IMR-90 (cell line): ENCODE measurements at regions not wholly inside any gene's neighbourhood (a gene's known extent, or its start where the extent isn't known, plus 50 kb on each side); places are given as distances from the start of the nearest gene placed in this dataset.

Experiments used
- ATAC-seq: fragments of 200-7000 bp; cut with Tn5 transposase; 2 replicates; pipeline ENCODE4 v1.9.1; 2020; ENCODE audit warnings: low read depth, mild to moderate bottlenecking, moderate library complexity
- BruUV-seq: library from RNA; stranded (reverse); fragments of 400-500 nt; replicated peaks from 2 replicates; lab custom pipeline; 2021; lab: Mats Ljungman, UMichigan
- CTCF ChIA-PET: fragments of 300-600 bp; formaldehyde crosslinking; extraction: SDS; loops from one replicate; lab custom pipeline; 2021; ENCODE audit warnings: antibody characterized with exemption; lab: Yijun Ruan, JAX
- POLR2A ChIA-PET: fragments of 300-600 bp; sonication (Branson Sonifier 250); formaldehyde crosslinking; loops from one replicate; lab custom pipeline; 2022; ENCODE audit warnings: antibody characterized with exemption; ENCODE audit not compliant: unreplicated experiment; lab: Charles Lee
- DNase-seq: peaks from one replicate; pipeline ENCODE4 v3.0.0; 2013
- H2AFZ ChIP-seq: replicated peaks from 2 replicates; pipeline ENCODE3; 2013; ENCODE audit warnings: low read length, mild to moderate bottlenecking; ENCODE audit not compliant: poor library complexity
- H2AK5ac ChIP-seq: 2 replicates; pipeline ENCODE4 v1.6.1; 2013; ENCODE audit warnings: low read depth, low read length, inconsistent platforms
- H2AK9ac ChIP-seq: replicated peaks from 2 replicates; pipeline ENCODE3; 2013; ENCODE audit warnings: mild to moderate bottlenecking, low read depth, low read length, moderate library complexity; ENCODE audit not compliant: poor library complexity
- H2BK120ac ChIP-seq: 2 replicates; pipeline ENCODE4 v1.6.1; 2013; ENCODE audit warnings: low read depth, low read length, inconsistent platforms
- H2BK15ac ChIP-seq: 3 replicates; pipeline ENCODE4 v1.6.1; 2013; ENCODE audit warnings: low read depth, low read length, inconsistent platforms
- H2BK20ac ChIP-seq: 2 replicates; pipeline ENCODE4 v1.6.1; 2013; ENCODE audit warnings: low read depth, mild to moderate bottlenecking, inconsistent platforms, low read length, moderate library complexity
- H2BK5ac ChIP-seq: 2 replicates; pipeline ENCODE4 v1.6.1; 2013; ENCODE audit warnings: mild to moderate bottlenecking, low read depth, low read length, inconsistent platforms; ENCODE audit not compliant: poor library complexity, severe bottlenecking
- H3K14ac ChIP-seq: replicated peaks from 2 replicates; pipeline ENCODE4 v1.6.1; 2013; ENCODE audit warnings: low read depth, low read length, inconsistent platforms
- H3K18ac ChIP-seq: 2 replicates; pipeline ENCODE4 v1.6.1; 2013; ENCODE audit warnings: low read depth, low read length, control low read depth
- H3K23ac ChIP-seq: 2 replicates; pipeline ENCODE4 v1.6.1; 2013; ENCODE audit warnings: low read depth, low read length, inconsistent platforms
- H3K27ac ChIP-seq: 2 replicates; pipeline ENCODE4 v1.5.1; 2013; ENCODE audit warnings: mild to moderate bottlenecking, control low read depth, low read length; ENCODE audit not compliant: insufficient read depth
- H3K27me3 ChIP-seq: 2 replicates; pipeline ENCODE4 v1.6.1; 2013; ENCODE audit warnings: low read length; ENCODE audit not compliant: control insufficient read depth, insufficient read depth
- H3K36me3 ChIP-seq: 2 replicates; pipeline ENCODE4 v1.6.1; 2013; ENCODE audit warnings: low read length, mixed read lengths; ENCODE audit not compliant: control insufficient read depth, insufficient read depth
- H3K4ac ChIP-seq: 2 replicates; pipeline ENCODE4 v1.6.1; 2013; ENCODE audit warnings: low read depth, low read length, inconsistent platforms
- H3K4me1 ChIP-seq: 2 replicates; pipeline ENCODE4 v1.6.1; 2013; ENCODE audit warnings: low read length, mixed read lengths; ENCODE audit not compliant: control insufficient read depth, insufficient read depth
- H3K4me2 ChIP-seq: 2 replicates; pipeline ENCODE4 v1.6.1; 2013; ENCODE audit warnings: low read depth, mild to moderate bottlenecking, control low read depth, low read length, moderate library complexity
- H3K4me3 ChIP-seq: 2 replicates; pipeline ENCODE4 v1.5.1; 2013; ENCODE audit warnings: low read depth, mild to moderate bottlenecking, control low read depth, low read length, moderate library complexity; ENCODE audit not compliant: insufficient read depth
- H3K56ac ChIP-seq: 2 replicates; pipeline ENCODE4 v1.6.1; 2013; ENCODE audit warnings: low read length, inconsistent platforms; ENCODE audit not compliant: insufficient read depth; ENCODE audit errors: extremely low read depth
- H3K79me1 ChIP-seq, 2 experiments: 2 replicates each; pipeline ENCODE4 v1.6.1; 2013; ENCODE audit warnings: low read length in 2 of 2, inconsistent platforms in 1 of 2, low read depth in 1 of 2
- H3K9ac ChIP-seq: 2 replicates; pipeline ENCODE4 v1.6.1; 2013; ENCODE audit warnings: low read depth, low read length, control low read depth
- H3K9me1 ChIP-seq: 2 replicates; pipeline ENCODE4 v1.6.1; 2013; ENCODE audit warnings: low read length, inconsistent platforms; ENCODE audit not compliant: insufficient read depth
- H3K9me3 ChIP-seq: 2 replicates; pipeline ENCODE4 v1.6.1; 2013; ENCODE audit warnings: low read length; ENCODE audit not compliant: control insufficient read depth, insufficient read depth
- H4K20me1 ChIP-seq: 2 replicates; pipeline ENCODE4 v1.6.1; 2013; ENCODE audit warnings: low read length, inconsistent platforms; ENCODE audit not compliant: insufficient read depth
- H4K5ac ChIP-seq: 2 replicates; pipeline ENCODE4 v1.6.1; 2013; ENCODE audit warnings: mild to moderate bottlenecking, low read depth, low read length, control low read depth
- H4K8ac ChIP-seq, 2 experiments: 2 replicates each; pipeline ENCODE4 v1.6.1; 2013; ENCODE audit warnings: low read depth in 2 of 2, low read length in 2 of 2, control low read depth in 1 of 2, inconsistent platforms in 1 of 2
- H4K91ac ChIP-seq: 2 replicates; pipeline ENCODE4 v1.6.1; 2013; ENCODE audit warnings: low read depth, low read length, inconsistent platforms; ENCODE audit not compliant: insufficient read depth
- BHLHE40 ChIP-seq: fragments of 150-350 bp; IDR thresholded peaks from 2 replicates; pipeline ENCODE4 v1.6.1; 2016; ENCODE audit warnings: mild to moderate bottlenecking, low read depth, low read length
- CEBPB ChIP-seq: IDR thresholded peaks from 2 replicates; pipeline ENCODE4 v1.6.1; 2012; ENCODE audit warnings: low read depth, low read length, improper control_type of control experiment
- CHD1 ChIP-seq: IDR thresholded peaks from 2 replicates; pipeline ENCODE4 v1.6.1; 2012; ENCODE audit warnings: low read depth, low read length, improper control_type of control experiment
- CTCF ChIP-seq: conservative IDR thresholded peaks from 2 replicates; pipeline ENCODE4 v1.5.1; 2012; ENCODE audit warnings: mild to moderate bottlenecking, low read depth, low read length, improper control_type of control experiment
- ELK1 ChIP-seq: fragments of 150-350 bp; IDR thresholded peaks from 2 replicates; pipeline ENCODE4 v1.6.1; 2016; ENCODE audit warnings: low read depth, mild to moderate bottlenecking, low read length, moderate library complexity, borderline replicate concordance
- MAZ ChIP-seq: IDR thresholded peaks from 2 replicates; pipeline ENCODE4 v1.6.1; 2012; ENCODE audit warnings: low read depth, mild to moderate bottlenecking, low read length, improper control_type of control experiment, moderate library complexity, borderline replicate concordance
- MXI1 ChIP-seq: IDR thresholded peaks from 2 replicates; pipeline ENCODE4 v1.6.1; 2012; ENCODE audit warnings: low read depth, mild to moderate bottlenecking, low read length, moderate library complexity, borderline replicate concordance
- NFE2L2 ChIP-seq: fragments of 150-350 bp; IDR thresholded peaks from 2 replicates; pipeline ENCODE4 v1.6.1; 2016; ENCODE audit warnings: low read depth, mild to moderate bottlenecking, low read length
- POLR2A ChIP-seq: IDR thresholded peaks from 2 replicates; pipeline ENCODE4 v1.6.1; 2012; ENCODE audit warnings: mild to moderate bottlenecking, low read depth, low read length
- RAD21 ChIP-seq: IDR thresholded peaks from 2 replicates; pipeline ENCODE4 v1.6.1; 2012; ENCODE audit warnings: low read length, improper control_type of control experiment
- RCOR1 ChIP-seq: IDR thresholded peaks from 2 replicates; pipeline ENCODE4 v1.6.1; 2012; ENCODE audit warnings: mild to moderate bottlenecking, low read length, improper control_type of control experiment; ENCODE audit not compliant: insufficient replicate concordance
- RFX5 ChIP-seq: IDR thresholded peaks from 2 replicates; pipeline ENCODE4 v1.8.0; 2012; ENCODE audit warnings: low read depth, mild to moderate bottlenecking, low read length, moderate library complexity
- SMC3 ChIP-seq: fragments of 150-350 bp; IDR thresholded peaks from 2 replicates; pipeline ENCODE4 v1.6.1; 2016; ENCODE audit warnings: low read depth, mild to moderate bottlenecking, antibody characterized with exemption, low read length, moderate library complexity
- USF2 ChIP-seq: fragments of 150-350 bp; IDR thresholded peaks from 2 replicates; pipeline ENCODE4 v1.6.1; 2017; ENCODE audit warnings: mild to moderate bottlenecking, antibody characterized with exemption, low read length, low read depth
- WGBS, 2 experiments: methylation state at CpG; one replicate each; pipeline versions ENCODE4 v1.1.5 to v1.1.7; 2013; ENCODE audit warnings: missing lambda C conversion rate in 2 of 2; ENCODE audit not compliant: insufficient read length in 1 of 2; ENCODE audit errors: extremely low coverage in 2 of 2; 5-methylcytosine and 5-hydroxymethylcytosine counted together
- dilution Hi-C: fragments of 300-500 bp; cut with HindIII; formaldehyde crosslinking; loops from one replicate; pipeline ENCODE4 v1.14.3; 2018; ENCODE audit warnings: low sequenced_read_pairs; ENCODE audit not compliant: unreplicated experiment
- in situ Hi-C: fragments of 300-500 bp; cut with MboI; formaldehyde crosslinking; loops from 3 replicates; pipeline ENCODE4 v1.14.3; 2019; ENCODE audit warnings: low sequenced_read_pairs, inconsistent platforms, mixed read lengths
- intact Hi-C: fragments of 100-400 bp; cut with micrococcal nuclease; formaldehyde crosslinking; loops from 2 replicates; pipeline ENCODE4 v1.10.0; 2022

GRCh38 chr5:44099643-44100042 lies 289.6 kb downstream of the FGF10 start:
- dilution Hi-C loops (no loop called here), in situ Hi-C loops (no loop called here), intact Hi-C loops (no loop called here)
- Histone ChIP-seq H3K56ac (no peak overlapping the region), H2BK20ac (no peak overlapping the region), H3K9me1 (no peaks in the 10 kb centered on the region), H3K14ac (no peak overlapping the region), H4K8ac (no peak overlapping the region), H2BK5ac (no peak overlapping the region), H3K4me1 (no peaks in the 10 kb centered on the region), H3K4me2 (no peak overlapping the region), H3K4ac (no peak overlapping the region), H2BK120ac (no peak overlapping the region), H4K91ac (no peak overlapping the region), H3K27ac (no peak overlapping the region), H2AK9ac (no peak overlapping the region), H2BK15ac (no peak overlapping the region), H2AFZ (no peak overlapping the region), H4K20me1 (no peaks in the 10 kb centered on the region), H3K4me3 (no peak overlapping the region), H3K36me3 (no peaks in the 10 kb centered on the region), H4K5ac (no peak overlapping the region), H3K79me1 (no peaks in the 10 kb centered on the region), H3K18ac (no peak overlapping the region), H3K23ac (no peak overlapping the region), H3K9me3 (no peaks in the 10 kb centered on the region), H2AK5ac (no peak overlapping the region), H3K9ac (no peak overlapping the region), H3K27me3 (no peaks in the 10 kb centered on the region)
- no TSS peak for BruUV-seq
- ATAC-seq (no peak), DNase-seq (no peak)
- TF ChIP-seq CEBPB (no peak), POLR2A (no peak), MXI1 (no peak), NFE2L2 (no peak), MAZ (no peak), CTCF (no peak), RFX5 (no peak), USF2 (no peak), CHD1 (no peak), SMC3 (no peak), BHLHE40 (no peak), RAD21 (no peak), RCOR1 (no peak), ELK1 (no peak)
- POLR2A ChIA-PET: no interaction called here
- WGBS, 2 experiments: no CpG with 5 or more reads among the region's 2 CpGs
- CTCF ChIA-PET: no interaction called here
